ENCODE measurements at regions not wholly inside any gene's neighbourhood (a gene's known extent, or its start where the extent isn't known, plus 50 kb on each side); places are given as distances from the start of the nearest gene placed in this dataset.

DNA sequence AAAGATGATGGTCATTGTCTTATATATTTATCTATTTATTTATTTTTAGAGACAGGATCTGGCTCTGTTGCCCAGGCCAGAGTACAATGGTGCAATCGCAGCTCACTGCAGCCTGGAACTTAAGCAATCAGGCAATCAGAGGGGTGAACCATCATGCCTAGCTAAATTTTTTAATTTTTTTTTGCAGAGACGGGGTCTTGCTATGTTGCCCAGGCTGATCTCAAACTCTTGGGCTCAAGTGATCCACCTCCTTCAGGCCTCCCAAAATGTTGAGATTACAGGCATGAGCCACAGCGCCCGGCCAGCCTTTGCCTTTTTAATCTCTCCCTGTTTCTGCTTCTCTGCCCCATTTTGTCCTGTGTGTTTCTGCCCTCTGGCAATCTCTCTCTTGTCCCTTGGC is 102.2 kb downstream of the NCR2 start:
- Histone ChIP-seq H2BK120ac (ENCODE audit: low read depth, low read length) (no peak overlapping the region), H2AK9ac (replicated peaks; ENCODE audit: low read depth, low read length, poor library complexity) (no peak overlapping the region), H3K4ac (ENCODE audit: low read depth, low read length) (no peak overlapping the region), H3K9me1 (ENCODE audit: insufficient read depth, low read length) (no peaks in the 10 kb centered on the region; the same call in 1 of the 2 replicates), H3K27ac (ENCODE audit: insufficient read depth, low read length) (no peak overlapping the region), H3K79me1 (ENCODE audit: low read depth in 1 of 2, low read length in 2 of 2) (no peaks in the 10 kb centered on the region), H3K14ac (replicated peaks; ENCODE audit: low read depth, low read length) (no peak overlapping the region), H2BK15ac (ENCODE audit: low read depth, low read length) (no peak overlapping the region), H3K56ac (ENCODE audit: extremely low read depth, insufficient read depth, low read length) (no peak overlapping the region), H4K8ac (ENCODE audit: low read depth in 2 of 2, low read length in 2 of 2) (no peak overlapping the region), H3K9ac (ENCODE audit: low read depth, low read length) (no peak overlapping the region), H3K36me3 (ENCODE audit: control insufficient read depth, insufficient read depth, low read length) (no peaks in the 10 kb centered on the region), H4K91ac (ENCODE audit: insufficient read depth, low read depth, low read length) (no peak overlapping the region), H3K4me1 (ENCODE audit: control insufficient read depth, insufficient read depth, low read length) (no peaks in the 10 kb centered on the region), H3K4me3 (ENCODE audit: insufficient read depth, low read depth, low read length) (no peak overlapping the region), H2AFZ (replicated peaks; ENCODE audit: low read length, poor library complexity) (no peak overlapping the region), H3K18ac (ENCODE audit: low read depth, low read length) (no peak overlapping the region), H2AK5ac (ENCODE audit: low read depth, low read length) (no peak overlapping the region), H4K5ac (ENCODE audit: low read depth, low read length) (no peak overlapping the region), H3K27me3 (ENCODE audit: control insufficient read depth, insufficient read depth, low read length) (peaks cover 52% of the 10 kb centered on the region), H3K9me3 (ENCODE audit: control insufficient read depth, insufficient read depth, low read length) (peaks cover 5% of the 10 kb centered on the region; the same call in 1 of the 2 replicates), H2BK5ac (ENCODE audit: low read depth, low read length, poor library complexity, severe bottlenecking) (no peak overlapping the region), H3K4me2 (ENCODE audit: low read depth, low read length) (no peak overlapping the region), H2BK20ac (ENCODE audit: low read depth, low read length) (no peak overlapping the region), H3K23ac (ENCODE audit: low read depth, low read length) (no peak overlapping the region), H4K20me1 (ENCODE audit: insufficient read depth, low read length) (no peaks in the 10 kb centered on the region)
- TF ChIP-seq POLR2A (IDR thresholded peaks at IDR 0.05; ENCODE audit: low read depth, low read length), result no peak
- TF ChIP-seq MAFK (IDR thresholded peaks at IDR 0.05; ENCODE audit: low read depth, low read length), result no peak
- TF ChIP-seq FOS (IDR thresholded peaks at IDR 0.05; ENCODE audit: low read depth, low read length), result no peak
- no peak for TF ChIP-seq RAD21 (IDR thresholded peaks at IDR 0.05; ENCODE audit: low read length)
- TF ChIP-seq RFX5 (IDR thresholded peaks at IDR 0.05; ENCODE audit: low read depth, low read length), result no peak
- no peak for TF ChIP-seq BHLHE40 (IDR thresholded peaks at IDR 0.05; ENCODE audit: low read depth, low read length)
- no peak for TF ChIP-seq MXI1 (IDR thresholded peaks at IDR 0.05; ENCODE audit: borderline replicate concordance, low read depth, low read length)
- TF ChIP-seq MAZ (IDR thresholded peaks at IDR 0.05; ENCODE audit: borderline replicate concordance, low read depth, low read length), result no peak
- TF ChIP-seq RCOR1 (IDR thresholded peaks at IDR 0.05; ENCODE audit: insufficient replicate concordance, low read length), result no peak
- TF ChIP-seq CEBPB (IDR thresholded peaks at IDR 0.05; ENCODE audit: low read depth, low read length), result no peak
- no peak for TF ChIP-seq CHD1 (IDR thresholded peaks at IDR 0.05; ENCODE audit: low read depth, low read length)
- TF ChIP-seq, protein P1, sequence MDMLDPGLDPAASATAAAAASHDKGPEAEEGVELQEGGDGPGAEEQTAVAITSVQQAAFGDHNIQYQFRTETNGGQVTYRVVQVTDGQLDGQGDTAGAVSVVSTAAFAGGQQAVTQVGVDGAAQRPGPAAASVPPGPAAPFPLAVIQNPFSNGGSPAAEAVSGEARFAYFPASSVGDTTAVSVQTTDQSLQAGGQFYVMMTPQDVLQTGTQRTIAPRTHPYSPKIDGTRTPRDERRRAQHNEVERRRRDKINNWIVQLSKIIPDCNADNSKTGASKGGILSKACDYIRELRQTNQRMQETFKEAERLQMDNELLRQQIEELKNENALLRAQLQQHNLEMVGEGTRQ (IDR thresholded peaks at IDR 0.05; ENCODE audit: low read depth, low read length), result no peak
- TF ChIP-seq NFE2L2 (IDR thresholded peaks at IDR 0.05; ENCODE audit: low read depth, low read length), result no peak
- TF ChIP-seq SMC3 (IDR thresholded peaks at IDR 0.05; ENCODE audit: low read depth, low read length), result no peak
- TF ChIP-seq, protein P2, sequence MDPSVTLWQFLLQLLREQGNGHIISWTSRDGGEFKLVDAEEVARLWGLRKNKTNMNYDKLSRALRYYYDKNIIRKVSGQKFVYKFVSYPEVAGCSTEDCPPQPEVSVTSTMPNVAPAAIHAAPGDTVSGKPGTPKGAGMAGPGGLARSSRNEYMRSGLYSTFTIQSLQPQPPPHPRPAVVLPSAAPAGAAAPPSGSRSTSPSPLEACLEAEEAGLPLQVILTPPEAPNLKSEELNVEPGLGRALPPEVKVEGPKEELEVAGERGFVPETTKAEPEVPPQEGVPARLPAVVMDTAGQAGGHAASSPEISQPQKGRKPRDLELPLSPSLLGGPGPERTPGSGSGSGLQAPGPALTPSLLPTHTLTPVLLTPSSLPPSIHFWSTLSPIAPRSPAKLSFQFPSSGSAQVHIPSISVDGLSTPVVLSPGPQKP (IDR thresholded peaks at IDR 0.05; ENCODE audit: borderline replicate concordance, low read depth, low read length), result no peak
- TF ChIP-seq, protein P3, sequence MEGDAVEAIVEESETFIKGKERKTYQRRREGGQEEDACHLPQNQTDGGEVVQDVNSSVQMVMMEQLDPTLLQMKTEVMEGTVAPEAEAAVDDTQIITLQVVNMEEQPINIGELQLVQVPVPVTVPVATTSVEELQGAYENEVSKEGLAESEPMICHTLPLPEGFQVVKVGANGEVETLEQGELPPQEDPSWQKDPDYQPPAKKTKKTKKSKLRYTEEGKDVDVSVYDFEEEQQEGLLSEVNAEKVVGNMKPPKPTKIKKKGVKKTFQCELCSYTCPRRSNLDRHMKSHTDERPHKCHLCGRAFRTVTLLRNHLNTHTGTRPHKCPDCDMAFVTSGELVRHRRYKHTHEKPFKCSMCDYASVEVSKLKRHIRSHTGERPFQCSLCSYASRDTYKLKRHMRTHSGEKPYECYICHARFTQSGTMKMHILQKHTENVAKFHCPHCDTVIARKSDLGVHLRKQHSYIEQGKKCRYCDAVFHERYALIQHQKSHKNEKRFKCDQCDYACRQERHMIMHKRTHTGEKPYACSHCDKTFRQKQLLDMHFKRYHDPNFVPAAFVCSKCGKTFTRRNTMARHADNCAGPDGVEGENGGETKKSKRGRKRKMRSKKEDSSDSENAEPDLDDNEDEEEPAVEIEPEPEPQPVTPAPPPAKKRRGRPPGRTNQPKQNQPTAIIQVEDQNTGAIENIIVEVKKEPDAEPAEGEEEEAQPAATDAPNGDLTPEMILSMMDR (conservative IDR thresholded peaks at IDR 0.05; ENCODE audit: low read depth, low read length), result no peak
- DNase-seq (no peak), ATAC-seq (ENCODE audit: low read depth) (no peak)
- 75% methylated on average over 1 of the region's 4 CpGs; no CpG with 5 or more reads in 1 of the 2 experiments for WGBS, 2 experiments (ENCODE audit: extremely low coverage in 2 of 2, insufficient read length in 1 of 2)
- dilution Hi-C loops (cut with HindIII; ENCODE audit: low sequenced_read_pairs, unreplicated experiment), result no loop called here
- POLR2A ChIA-PET (ENCODE audit: unreplicated experiment), result no interaction called here
- intact Hi-C loops (cut with micrococcal nuclease), result no loop called here
- BruUV-seq (replicated peaks), result no TSS peak
- CTCF ChIA-PET, result no interaction called here
- in situ Hi-C loops (cut with MboI; ENCODE audit: low sequenced_read_pairs), result no loop called here

Data from IMR-90 (cell line).